OCI-LY3 (cell line): ENCODE measurements at regions not wholly inside any gene's neighbourhood (a gene's known extent, or its start where the extent isn't known, plus 50 kb on each side); places are given as distances from the start of the nearest gene placed in this dataset.

ENCODE experiments used
- EZH2phosphoT487 ChIP-seq: fragments of 200-600 bp; shearing (Covaris generic); IDR thresholded peaks from 2 replicates; pipeline ENCODE4 v1.6.1; 2018; ENCODE audit warnings: antibody characterized with exemption, mixed run types, low read depth
- TF ChIP-seq, protein P1 (sequence below): fragments of 200-600, 300-600 bp; sonication (generic); IDR thresholded peaks from 2 replicates; pipeline ENCODE4 v1.5.1; 2014; ENCODE audit warnings: antibody characterized with exemption, low read length, low read depth

DNA sequence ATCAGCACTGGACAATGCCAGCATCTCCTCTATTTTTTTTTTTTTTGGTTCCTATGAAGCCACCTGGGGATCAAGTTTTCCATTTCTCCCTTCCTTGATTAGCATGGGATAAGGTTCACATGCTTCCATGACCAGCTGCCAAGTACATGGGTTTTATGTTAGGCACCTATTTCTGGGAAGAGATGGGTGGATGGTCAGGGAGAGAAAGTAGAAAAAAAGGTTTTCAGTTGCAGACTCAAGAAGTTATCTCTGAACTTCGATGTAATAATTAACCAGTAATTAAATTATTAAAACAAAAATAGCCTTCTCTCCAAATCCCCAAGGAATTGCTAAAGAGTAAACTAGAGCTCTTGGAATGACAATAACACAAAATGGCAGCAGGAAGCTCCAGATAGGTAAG is 164.9 kb upstream of the MAF start:
- TF ChIP-seq, protein P1, sequence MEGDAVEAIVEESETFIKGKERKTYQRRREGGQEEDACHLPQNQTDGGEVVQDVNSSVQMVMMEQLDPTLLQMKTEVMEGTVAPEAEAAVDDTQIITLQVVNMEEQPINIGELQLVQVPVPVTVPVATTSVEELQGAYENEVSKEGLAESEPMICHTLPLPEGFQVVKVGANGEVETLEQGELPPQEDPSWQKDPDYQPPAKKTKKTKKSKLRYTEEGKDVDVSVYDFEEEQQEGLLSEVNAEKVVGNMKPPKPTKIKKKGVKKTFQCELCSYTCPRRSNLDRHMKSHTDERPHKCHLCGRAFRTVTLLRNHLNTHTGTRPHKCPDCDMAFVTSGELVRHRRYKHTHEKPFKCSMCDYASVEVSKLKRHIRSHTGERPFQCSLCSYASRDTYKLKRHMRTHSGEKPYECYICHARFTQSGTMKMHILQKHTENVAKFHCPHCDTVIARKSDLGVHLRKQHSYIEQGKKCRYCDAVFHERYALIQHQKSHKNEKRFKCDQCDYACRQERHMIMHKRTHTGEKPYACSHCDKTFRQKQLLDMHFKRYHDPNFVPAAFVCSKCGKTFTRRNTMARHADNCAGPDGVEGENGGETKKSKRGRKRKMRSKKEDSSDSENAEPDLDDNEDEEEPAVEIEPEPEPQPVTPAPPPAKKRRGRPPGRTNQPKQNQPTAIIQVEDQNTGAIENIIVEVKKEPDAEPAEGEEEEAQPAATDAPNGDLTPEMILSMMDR = no peak
- no peak for TF ChIP-seq EZH2phosphoT487
